GM12872 (cell line): ENCODE measurements at regions not wholly inside any gene's neighbourhood (a gene's known extent, or its start where the extent isn't known, plus 50 kb on each side); places are given as distances from the start of the nearest gene placed in this dataset.

Source experiments
- TF ChIP-seq, protein P1 (sequence below): IDR thresholded peaks from 3 replicates; pipeline ENCODE4 v1.5.1; 2011; ENCODE audit warnings: low read depth, mild to moderate bottlenecking, low read length, moderate library complexity; ENCODE audit not compliant: insufficient read depth

DNA sequence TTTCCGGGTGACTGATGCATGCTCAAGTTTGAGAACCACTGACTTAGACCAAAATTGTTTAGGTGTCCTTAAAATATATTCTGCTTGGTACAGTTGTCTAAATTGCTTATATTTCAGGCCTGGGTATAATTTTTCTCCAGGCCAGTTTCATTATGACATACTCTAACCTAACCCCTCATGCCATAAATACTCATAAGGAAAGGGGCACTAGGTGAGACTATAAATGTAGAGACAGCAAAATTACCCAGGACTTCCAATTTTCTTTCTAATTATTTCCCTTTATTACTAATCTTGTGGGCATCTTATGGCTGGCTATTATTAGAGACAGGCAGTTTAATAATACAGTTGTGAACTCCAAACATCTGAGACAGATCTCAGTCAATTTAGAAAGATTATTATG, 150.2 kb downstream of the RRAGB start:
- TF ChIP-seq, protein P1, sequence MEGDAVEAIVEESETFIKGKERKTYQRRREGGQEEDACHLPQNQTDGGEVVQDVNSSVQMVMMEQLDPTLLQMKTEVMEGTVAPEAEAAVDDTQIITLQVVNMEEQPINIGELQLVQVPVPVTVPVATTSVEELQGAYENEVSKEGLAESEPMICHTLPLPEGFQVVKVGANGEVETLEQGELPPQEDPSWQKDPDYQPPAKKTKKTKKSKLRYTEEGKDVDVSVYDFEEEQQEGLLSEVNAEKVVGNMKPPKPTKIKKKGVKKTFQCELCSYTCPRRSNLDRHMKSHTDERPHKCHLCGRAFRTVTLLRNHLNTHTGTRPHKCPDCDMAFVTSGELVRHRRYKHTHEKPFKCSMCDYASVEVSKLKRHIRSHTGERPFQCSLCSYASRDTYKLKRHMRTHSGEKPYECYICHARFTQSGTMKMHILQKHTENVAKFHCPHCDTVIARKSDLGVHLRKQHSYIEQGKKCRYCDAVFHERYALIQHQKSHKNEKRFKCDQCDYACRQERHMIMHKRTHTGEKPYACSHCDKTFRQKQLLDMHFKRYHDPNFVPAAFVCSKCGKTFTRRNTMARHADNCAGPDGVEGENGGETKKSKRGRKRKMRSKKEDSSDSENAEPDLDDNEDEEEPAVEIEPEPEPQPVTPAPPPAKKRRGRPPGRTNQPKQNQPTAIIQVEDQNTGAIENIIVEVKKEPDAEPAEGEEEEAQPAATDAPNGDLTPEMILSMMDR: no peak

DNA sequence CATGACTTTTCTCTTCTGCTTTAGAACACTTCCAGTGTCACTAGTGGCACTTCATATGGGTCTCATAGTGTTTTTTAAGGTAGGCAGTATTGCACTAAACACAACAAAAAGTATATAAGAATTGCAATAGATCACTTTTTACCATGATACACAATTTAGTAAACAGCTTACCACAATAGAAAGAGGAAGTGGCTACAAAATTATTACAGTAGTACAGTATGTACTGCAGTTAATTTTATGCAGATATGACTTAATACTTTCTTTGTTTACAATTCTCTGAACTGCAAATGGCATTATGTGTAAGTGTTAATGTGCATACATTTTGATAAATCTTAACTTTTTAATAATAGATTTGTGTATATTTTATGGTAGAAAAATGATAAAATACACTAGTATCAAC, 157.3 kb downstream of the RRAGB start:
- TF ChIP-seq, protein P1: no peak

DNA sequence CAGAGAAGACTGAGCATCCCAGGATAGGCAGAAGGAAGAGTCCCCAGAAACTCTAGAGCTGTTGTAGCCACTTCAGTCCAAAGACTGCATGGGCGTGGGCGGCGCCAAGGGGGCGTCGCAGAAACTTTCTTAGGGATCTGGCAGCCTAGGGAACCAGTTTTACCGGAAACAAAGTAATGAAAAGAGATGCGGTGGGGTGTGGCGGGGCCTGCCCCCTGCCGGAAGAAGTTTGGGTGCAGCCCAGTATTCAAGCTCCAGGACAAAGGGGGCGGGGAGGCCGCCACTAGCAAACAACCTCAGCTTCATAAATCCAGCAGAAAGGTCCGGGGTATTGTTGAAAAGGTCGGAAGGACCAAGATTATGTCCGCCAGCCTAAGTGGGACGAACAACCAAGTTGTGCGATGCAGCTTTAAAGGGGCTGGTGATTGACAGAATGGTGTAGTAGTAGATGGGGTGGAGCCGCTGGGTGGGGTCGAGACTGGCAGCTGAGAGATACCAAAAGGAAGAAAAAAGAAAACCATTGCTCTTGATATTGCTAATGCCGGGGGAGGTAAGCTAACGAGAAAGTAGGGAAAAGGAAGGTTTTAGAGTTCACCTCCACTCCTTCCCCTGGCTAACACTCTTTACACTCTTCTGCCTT, 190.5 kb downstream of the RRAGB start:
- TF ChIP-seq, protein P1: peak; percentile 57

DNA sequence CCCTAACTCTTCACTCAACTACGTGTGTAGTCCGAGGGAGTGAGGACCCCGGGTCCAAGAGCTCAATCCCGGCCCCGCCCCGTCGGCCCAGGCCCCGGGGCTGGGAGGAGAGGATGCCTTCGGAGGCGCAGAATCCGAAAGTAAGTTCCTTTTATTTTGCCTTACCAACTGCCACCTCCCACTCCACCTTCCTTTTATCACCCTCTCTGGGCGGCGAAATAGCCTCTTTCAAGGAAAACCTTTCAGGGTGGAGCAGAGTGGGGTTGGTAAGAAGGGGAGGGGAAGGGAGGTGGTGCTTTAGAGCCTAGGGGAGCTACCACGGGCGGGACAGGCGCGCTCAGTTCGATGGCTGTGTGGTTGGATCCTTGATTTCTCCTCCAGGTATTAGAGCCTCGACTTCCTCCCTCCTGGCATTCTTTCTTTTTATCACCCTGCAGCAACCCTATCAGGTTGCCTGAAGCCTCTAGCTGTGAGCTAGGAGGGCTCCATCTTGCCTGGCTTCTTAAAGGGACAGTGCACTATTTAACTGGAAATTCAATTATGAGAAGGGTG, 191.2 kb downstream of the RRAGB start:
- TF ChIP-seq, protein P1: no peak

DNA sequence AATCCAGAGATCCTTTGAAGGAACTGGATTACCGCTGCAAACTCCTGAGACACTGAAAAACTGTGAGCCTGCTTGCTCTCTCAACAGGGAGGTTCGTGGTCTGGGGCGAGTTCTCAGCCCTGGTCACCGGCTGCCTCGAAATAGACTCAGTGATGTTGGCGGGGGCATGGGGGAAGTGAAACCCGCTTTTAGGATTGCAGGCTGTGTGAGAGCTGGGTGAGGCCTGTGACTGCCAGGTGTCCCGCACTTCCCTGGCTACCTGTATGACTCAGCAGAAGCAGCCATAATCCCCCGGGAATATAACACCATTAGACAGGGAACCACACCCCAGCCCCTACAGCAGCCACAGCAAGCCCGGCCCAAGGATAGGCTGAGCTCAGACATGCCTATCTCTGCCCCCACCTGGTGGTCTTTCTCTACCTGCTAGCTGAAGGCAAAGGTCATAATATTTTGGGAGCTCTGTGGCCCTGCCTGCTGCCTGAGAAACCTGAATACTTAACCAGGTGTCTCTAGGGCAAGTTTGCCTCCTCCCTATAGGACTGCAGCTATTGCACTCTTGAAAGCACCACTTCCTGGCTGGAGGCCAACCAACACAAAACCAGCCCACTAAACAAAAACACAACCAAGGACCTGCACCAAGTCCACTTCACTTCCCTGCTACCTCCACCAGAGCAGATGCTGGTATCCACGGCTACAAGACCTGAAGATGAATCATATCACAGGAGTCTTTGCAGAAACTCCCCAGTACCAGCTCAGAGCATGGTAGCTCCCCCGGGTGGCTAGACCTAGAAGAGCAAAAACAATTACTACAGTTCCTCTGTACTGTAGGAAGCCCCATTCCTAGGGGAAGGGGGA, 202.0 kb downstream of the RRAGB start:
- TF ChIP-seq, protein P1: peak; percentile 48; the same call in 1 of the 3 replicates

DNA sequence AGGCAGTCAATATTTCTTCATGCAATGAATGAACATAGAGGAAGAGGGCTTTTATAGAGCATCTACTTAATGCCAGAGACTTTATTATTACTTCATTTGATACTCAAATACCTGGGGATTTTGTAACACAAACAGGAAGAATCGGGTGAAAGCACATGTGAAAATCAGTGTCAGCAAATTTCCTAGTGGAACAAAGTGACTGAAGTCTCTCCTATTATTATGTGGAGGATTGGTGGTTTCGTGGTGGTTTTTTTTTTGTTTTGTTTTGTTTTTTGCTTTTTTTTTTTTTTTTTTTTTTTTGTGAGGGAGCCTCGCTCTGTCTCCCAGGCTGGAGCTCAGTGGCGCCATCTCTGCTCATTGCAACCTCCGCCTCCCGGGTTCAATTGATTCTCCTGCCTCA, 207.0 kb downstream of the RRAGB start:
- TF ChIP-seq, protein P1: no peak
